Endothelial cell of umbilical vein (primary cell): ENCODE measurements at regions not wholly inside any gene's neighbourhood (a gene's known extent, or its start where the extent isn't known, plus 50 kb on each side); places are given as distances from the start of the nearest gene placed in this dataset.
A peak's percentile ranks its signal among the peaks of the same experiment; 100 is the strongest.
"Not testable (repeated sequence)": the region's sequence is repeated elsewhere in the genome, so short reads cannot be mapped to it uniquely, and the experiment has no call there.

Source experiments
- BruUV-seq: library from RNA; stranded (reverse); fragments of 400-500 nt; replicated peaks from 2 replicates; lab custom pipeline; 2021; lab: Mats Ljungman, UMichigan
- CTCF ChIA-PET: fragments of 300-600, 350-600 bp; sonication (Branson Sonifier 250); formaldehyde crosslinking; loops from one replicate; lab custom pipeline; 2021; ENCODE audit warnings: antibody characterized with exemption, inconsistent platforms; lab: Charles Lee
- POLR2A ChIA-PET: fragments of 300-600, 350-600 bp; sonication (Branson Sonifier 250); formaldehyde crosslinking; loops from one replicate; lab custom pipeline; 2021; ENCODE audit warnings: antibody characterized with exemption, inconsistent platforms; lab: Charles Lee
- DNase-seq: peaks from one replicate; pipeline ENCODE4 v3.0.0-alpha.2; 2011; ENCODE audit warnings: low read depth, low spot score
- FAIRE-seq: peaks from 2 replicates; lab custom pipeline; 2011; peaks lifted over from hg19 to GRCh38; lab: Jason Lieb, UNC
- H2AFZ ChIP-seq: 2 replicates; pipeline ENCODE4 v1.6.0; 2012; ENCODE audit warnings: low read depth, low read length, control low read depth, inconsistent platforms
- H3K27ac ChIP-seq: 2 replicates; pipeline ENCODE4 v1.5.1; 2011; ENCODE audit warnings: low read depth, mild to moderate bottlenecking, control low read depth, low read length, moderate library complexity; ENCODE audit not compliant: insufficient read depth
- H3K27me3 ChIP-seq, 2 experiments: 2 replicates each; pipeline versions ENCODE4 v1.6.0 to v1.6.1; 2011; ENCODE audit warnings: low read length in 2 of 2, mixed read lengths in 1 of 2; ENCODE audit not compliant: control insufficient read depth in 2 of 2, insufficient read depth in 2 of 2
- H3K36me3 ChIP-seq, 2 experiments: 2 replicates in 1 of 2; 3 replicates in 1 of 2; pipeline ENCODE4 v1.5.1; 2011; ENCODE audit warnings: low read length in 2 of 2, mild to moderate bottlenecking in 1 of 2, moderate library complexity in 1 of 2; ENCODE audit not compliant: control insufficient read depth in 2 of 2, insufficient read depth in 2 of 2; ENCODE audit errors: extremely low read depth in 1 of 2
- H3K4me1 ChIP-seq: 3 replicates; pipeline ENCODE4 v1.5.1; 2011; ENCODE audit warnings: mild to moderate bottlenecking, low read length; ENCODE audit not compliant: control insufficient read depth, insufficient read depth; ENCODE audit errors: extremely low read depth
- H3K4me2 ChIP-seq: 2 replicates; pipeline ENCODE4 v1.6.1; 2011; ENCODE audit warnings: low read length, control low read depth, mixed read lengths; ENCODE audit not compliant: insufficient read depth
- H3K4me3 ChIP-seq, 3 experiments: fragments of 200-600 bp in 1 of 3; sonication (generic), shearing (Covaris generic) in 1 of 3; replicated peaks in 1 of 3; 2 replicates each; pipeline ENCODE4 v1.5.1; 2011 to 2016; ENCODE audit warnings: control low read depth in 3 of 3, low read length in 3 of 3, mild to moderate bottlenecking in 2 of 3, inconsistent platforms in 1 of 3, low read depth in 1 of 3, moderate library complexity in 1 of 3; ENCODE audit not compliant: insufficient read depth in 1 of 3
- H3K79me2 ChIP-seq: 2 replicates; pipeline ENCODE4 v1.6.0; 2012; ENCODE audit warnings: low read length, inconsistent platforms; ENCODE audit not compliant: control insufficient read depth, insufficient read depth
- H3K9ac ChIP-seq: replicated peaks from 2 replicates; pipeline ENCODE3; 2011; ENCODE audit warnings: low read length, control low read depth; ENCODE audit not compliant: insufficient read depth; ENCODE audit errors: extremely low read depth
- H3K9me1 ChIP-seq: replicated peaks from 3 replicates; pipeline ENCODE4 v1.6.0; 2011; ENCODE audit warnings: mild to moderate bottlenecking, low read length; ENCODE audit not compliant: control insufficient read depth, insufficient read depth; ENCODE audit errors: extremely low read depth
- H3K9me3 ChIP-seq: replicated peaks from 2 replicates; pipeline ENCODE4 v1.5.1; 2012; ENCODE audit warnings: low read length, inconsistent platforms; ENCODE audit not compliant: control insufficient read depth, insufficient read depth
- H4K20me1 ChIP-seq: replicated peaks from 2 replicates; pipeline ENCODE3; 2011; ENCODE audit warnings: mild to moderate bottlenecking, low read length; ENCODE audit not compliant: control insufficient read depth, insufficient read depth; ENCODE audit errors: extremely low read depth
- MYC ChIP-seq: IDR thresholded peaks from one replicate; pipeline ENCODE4 v1.6.1; 2011; ENCODE audit warnings: mild to moderate bottlenecking, low read depth, low read length
- dilution Hi-C: fragments of 300-500 bp; cut with MboI; formaldehyde crosslinking; loops from one replicate; pipeline ENCODE4 v1.15.0; 2019; ENCODE audit warnings: low sequenced_read_pairs; ENCODE audit not compliant: extremely low pct_ligation_motif_present
- intact Hi-C: fragments of 100-400 bp; cut with micrococcal nuclease; formaldehyde crosslinking; loops from one replicate; pipeline ENCODE4 v1.10.0; 2022
- TF ChIP-seq, protein P1 (sequence below), 2 donors: IDR thresholded peaks; 1 replicate in 1 of 2; 2 replicates in 1 of 2; pipeline ENCODE4 v1.5.1; 2011; ENCODE audit warnings: low read length in 2 of 2, mild to moderate bottlenecking in 2 of 2, moderate library complexity in 2 of 2, control low read depth in 1 of 2, inconsistent platforms in 1 of 2, low read depth in 1 of 2; ENCODE audit not compliant: insufficient read depth in 1 of 2; ENCODE audit errors: extremely low read depth in 1 of 2

DNA sequence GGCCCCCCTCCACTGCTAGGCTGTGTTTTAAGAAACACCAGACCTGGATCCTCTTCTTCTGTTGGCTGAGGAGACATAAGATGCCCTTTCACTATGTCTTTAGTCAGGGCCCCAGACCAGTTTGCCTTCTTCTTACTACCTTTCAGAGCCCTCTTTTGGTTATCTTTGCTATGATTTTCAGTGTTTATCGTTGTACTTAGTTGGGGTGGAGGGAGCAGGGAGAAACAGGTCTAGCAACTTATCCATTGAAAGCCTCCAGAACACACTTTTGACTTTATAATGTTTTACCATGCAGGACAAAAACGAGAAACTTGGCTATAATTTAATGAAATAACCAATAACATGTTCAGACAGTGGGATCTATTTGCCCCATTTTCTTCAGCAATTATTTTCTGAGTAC, 525.2 kb downstream of the TNS3 start:
- H3K36me3 ChIP-seq, result no peaks in the 10 kb centered on the region
- no peak overlapping the region for H3K9ac ChIP-seq
- no peak overlapping the region for H2AFZ ChIP-seq
- ChIA-PET CTCF (no interaction called here), POLR2A (no interaction called here)
- no peak for DNase-seq
- no peaks in the 10 kb centered on the region for H3K9me3 ChIP-seq
- BruUV-seq, result no TSS peak
- H3K9me1 ChIP-seq, result no peaks in the 10 kb centered on the region
- no peak overlapping the region for H3K4me2 ChIP-seq
- intact Hi-C loops, result no loop called here
- H3K79me2 ChIP-seq, result no peaks in the 10 kb centered on the region
- no peaks in the 10 kb centered on the region for H4K20me1 ChIP-seq
- TF ChIP-seq MYC, result no peak
- dilution Hi-C loops, result no loop called here
- FAIRE-seq, result no peak
- H3K27me3 ChIP-seq, result peaks cover 0 to 3% of the 10 kb centered on the region in 2 experiments
- H3K27ac ChIP-seq, result no peak overlapping the region
- no peaks in the 10 kb centered on the region for H3K4me1 ChIP-seq
- H3K4me3 ChIP-seq, result no peak overlapping the region

GRCh38 chr7:47052541-47053208, 529.2 kb downstream of the TNS3 start:
- intact Hi-C loops, H3K36me3 ChIP-seq, BruUV-seq, H3K9me3 ChIP-seq, H3K27ac ChIP-seq, H3K27me3 ChIP-seq, POLR2A ChIA-PET, H3K4me1 ChIP-seq, H4K20me1 ChIP-seq, H3K9me1 ChIP-seq, H3K79me2 ChIP-seq, dilution Hi-C loops, H3K9ac ChIP-seq: not testable (repeated sequence)
- CTCF ChIA-PET, result interaction anchor here (0.8 kb wide), 1 partner anchor 111 kb away, joined by 4 read pairs; no protein-coding TSS in a partner anchor
- peak overlapping the region; percentile 86 for H2AFZ ChIP-seq
- peak overlapping the region; percentile 36 for H3K4me2 ChIP-seq
- peak overlapping the region in 2 of 3 experiments; percentile 32 to 51 for H3K4me3 ChIP-seq
- TF ChIP-seq, protein P1, sequence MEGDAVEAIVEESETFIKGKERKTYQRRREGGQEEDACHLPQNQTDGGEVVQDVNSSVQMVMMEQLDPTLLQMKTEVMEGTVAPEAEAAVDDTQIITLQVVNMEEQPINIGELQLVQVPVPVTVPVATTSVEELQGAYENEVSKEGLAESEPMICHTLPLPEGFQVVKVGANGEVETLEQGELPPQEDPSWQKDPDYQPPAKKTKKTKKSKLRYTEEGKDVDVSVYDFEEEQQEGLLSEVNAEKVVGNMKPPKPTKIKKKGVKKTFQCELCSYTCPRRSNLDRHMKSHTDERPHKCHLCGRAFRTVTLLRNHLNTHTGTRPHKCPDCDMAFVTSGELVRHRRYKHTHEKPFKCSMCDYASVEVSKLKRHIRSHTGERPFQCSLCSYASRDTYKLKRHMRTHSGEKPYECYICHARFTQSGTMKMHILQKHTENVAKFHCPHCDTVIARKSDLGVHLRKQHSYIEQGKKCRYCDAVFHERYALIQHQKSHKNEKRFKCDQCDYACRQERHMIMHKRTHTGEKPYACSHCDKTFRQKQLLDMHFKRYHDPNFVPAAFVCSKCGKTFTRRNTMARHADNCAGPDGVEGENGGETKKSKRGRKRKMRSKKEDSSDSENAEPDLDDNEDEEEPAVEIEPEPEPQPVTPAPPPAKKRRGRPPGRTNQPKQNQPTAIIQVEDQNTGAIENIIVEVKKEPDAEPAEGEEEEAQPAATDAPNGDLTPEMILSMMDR (IDR thresholded peaks at IDR 0.05; ENCODE audit: extremely low read depth in 1 of 2, insufficient read depth in 1 of 2, low read depth in 1 of 2, low read length in 2 of 2), result peak in 1 of 2 donors; percentile 25
- DNase-seq, result peak; percentile 26
- peak; percentile 31 for FAIRE-seq
